Ovary (tissue), 3 donors: ENCODE measurements at regions not wholly inside any gene's neighbourhood (a gene's known extent, or its start where the extent isn't known, plus 50 kb on each side); places are given as distances from the start of the nearest gene placed in this dataset.

ENCODE experiments used
- CTCF ChIP-seq, 3 donors: fragments of 450-650 bp in 2 of 3; fragments of 200-600 bp in 1 of 3; IDR thresholded peaks; one replicate each; pipeline versions ENCODE4 v1.5.1 to v1.8.0; 2016 to 2022; ENCODE audit warnings: antibody characterized with exemption in 3 of 3, mild to moderate bottlenecking in 1 of 3
- POLR2A ChIP-seq: fragments of 450-650 bp; IDR thresholded peaks from one replicate; pipeline ENCODE4 v1.6.1; 2017; ENCODE audit warnings: antibody characterized with exemption, mild to moderate bottlenecking, moderate library complexity
- donor health status: DM: no; HTN: no; CAD: no.

GRCh38 chr6:21791581-21791980, 198.0 kb downstream of the SOX4 start:
- TF ChIP-seq CTCF (IDR thresholded peaks at IDR 0.05) (no peak), POLR2A (no peak)
